Gastrocnemius medialis (tissue), 4 donors: ENCODE measurements at regions not wholly inside any gene's neighbourhood (a gene's known extent, or its start where the extent isn't known, plus 50 kb on each side); places are given as distances from the start of the nearest gene placed in this dataset.
"Not testable (repeated sequence)": the region's sequence is repeated elsewhere in the genome, so short reads cannot be mapped to it uniquely, and the experiment has no call there.

ENCODE experiments used
- ATAC-seq, 2 donors: fragments of 150-250 bp; one replicate each; pipeline ENCODE4 v1.9.1; 2016
- DNase-seq, 2 donors: peaks; one replicate each; pipeline ENCODE4 v3.0.0-alpha.2; 2019
- H3K27ac ChIP-seq, 4 donors: fragments of 200-600 bp; sonication (generic); 1 replicate in 1 of 4; 2 replicates in 3 of 4; pipeline ENCODE4 v1.5.1; 2016 to 2018; ENCODE audit warnings: mild to moderate bottlenecking in 2 of 4, moderate library complexity in 1 of 4
- H3K27me3 ChIP-seq, 3 donors: fragments of 200-600 bp; sonication (generic) in 2 of 3; 1 replicate in 1 of 3; 2 replicates in 2 of 3; pipeline versions ENCODE4 v1.5.1 to v1.6.0; 2016 to 2019; ENCODE audit warnings: mild to moderate bottlenecking in 1 of 3, moderate library complexity in 1 of 3
- H3K36me3 ChIP-seq, 2 donors: fragments of 200-600 bp; sonication (generic) in 1 of 2; one replicate each; pipeline ENCODE4 v1.5.1; 2017 to 2018
- H3K4me1 ChIP-seq, 2 donors: fragments of 200-600 bp; sonication (generic) in 1 of 2; one replicate each; pipeline ENCODE4 v1.5.1; 2016 to 2017; ENCODE audit warnings: mild to moderate bottlenecking in 2 of 2
- H3K4me3 ChIP-seq, 4 donors: fragments of 200-600 bp; sonication (generic) in 3 of 4; 1 replicate in 1 of 4; 2 replicates in 3 of 4; pipeline ENCODE4 v1.5.1; 2016 to 2019; ENCODE audit warnings: mild to moderate bottlenecking in 2 of 4
- H3K9me3 ChIP-seq, 3 donors: fragments of 200-600 bp; sonication (generic) in 2 of 3; 1 replicate in 1 of 3; 2 replicates in 2 of 3; pipeline ENCODE4 v1.5.1; 2016 to 2019
- CTCF ChIP-seq, 5 experiments: fragments of 450-650 bp in 3 of 5; fragments of 200-600 bp in 2 of 5; sonication (generic) in 2 of 5; IDR thresholded peaks in 4 of 5; conservative IDR thresholded peaks in 1 of 5; 1 replicate in 4 of 5; 2 replicates in 1 of 5; pipeline ENCODE4 v1.5.1; 2016 to 2019; ENCODE audit warnings: antibody characterized with exemption in 5 of 5, mild to moderate bottlenecking in 3 of 5, moderate library complexity in 3 of 5
- POLR2A ChIP-seq, 2 donors: fragments of 450-650 bp; IDR thresholded peaks; one replicate each; pipeline ENCODE4 v1.6.1; 2017; ENCODE audit warnings: antibody characterized with exemption in 2 of 2, mild to moderate bottlenecking in 2 of 2, moderate library complexity in 2 of 2
- in situ Hi-C, 4 donors: fragments of 200-750 bp; cut with MboI; loops; one replicate each; pipeline versions ENCODE4 v1.15.0 to v1.8.0; 2017; ENCODE audit warnings: low sequenced_read_pairs in 4 of 4
- intact Hi-C: fragments of 100-400 bp; cut with DNase I; formaldehyde crosslinking; loops from one replicate; pipeline ENCODE4 v1.15.1; 2023; ENCODE audit warnings: low total_unique reads

GRCh38 chr3:187484547-187485295, 116.5 kb downstream of the RTP4 start:
- H3K27ac ChIP-seq: no peak overlapping the region
- H3K4me1 ChIP-seq: no peaks in the 10 kb centered on the region
- no peaks in the 10 kb centered on the region for H3K27me3 ChIP-seq
- no peak overlapping the region for H3K4me3 ChIP-seq
- no peak for TF ChIP-seq CTCF (IDR thresholded peaks at IDR 0.05 in 4 of 5, conservative IDR thresholded peaks at IDR 0.05 in 1 of 5)
- no peak for TF ChIP-seq POLR2A (IDR thresholded peaks at IDR 0.05)
- intact Hi-C loops: no loop called here
- in situ Hi-C loops: loop anchor here in 1 of 4 donors (25.0 kb wide), 1 partner anchor 1597 kb away; no protein-coding TSS in a partner anchor
- DNase-seq: no peak
- no peak for ATAC-seq
- no peaks in the 10 kb centered on the region for H3K9me3 ChIP-seq
- no peaks in the 10 kb centered on the region for H3K36me3 ChIP-seq

GRCh38 chr3:187481426-187481825, 113.2 kb downstream of the RTP4 start:
- no peaks in the 10 kb centered on the region for H3K27me3 ChIP-seq
- DNase-seq (no peak), ATAC-seq (no peak)
- H3K27ac ChIP-seq: no peak overlapping the region
- intact Hi-C loops: no loop called here
- H3K9me3 ChIP-seq: no peaks in the 10 kb centered on the region
- no peaks in the 10 kb centered on the region for H3K36me3 ChIP-seq
- H3K4me3 ChIP-seq: no peak overlapping the region
- in situ Hi-C loops: loop anchor here in 1 of 4 donors (25.0 kb wide), 1 partner anchor 1594 kb away; no protein-coding TSS in a partner anchor
- TF ChIP-seq CTCF (IDR thresholded peaks at IDR 0.05 in 4 of 5, conservative IDR thresholded peaks at IDR 0.05 in 1 of 5) (no peak), POLR2A (IDR thresholded peaks at IDR 0.05) (no peak)
- no peaks in the 10 kb centered on the region for H3K4me1 ChIP-seq

DNA sequence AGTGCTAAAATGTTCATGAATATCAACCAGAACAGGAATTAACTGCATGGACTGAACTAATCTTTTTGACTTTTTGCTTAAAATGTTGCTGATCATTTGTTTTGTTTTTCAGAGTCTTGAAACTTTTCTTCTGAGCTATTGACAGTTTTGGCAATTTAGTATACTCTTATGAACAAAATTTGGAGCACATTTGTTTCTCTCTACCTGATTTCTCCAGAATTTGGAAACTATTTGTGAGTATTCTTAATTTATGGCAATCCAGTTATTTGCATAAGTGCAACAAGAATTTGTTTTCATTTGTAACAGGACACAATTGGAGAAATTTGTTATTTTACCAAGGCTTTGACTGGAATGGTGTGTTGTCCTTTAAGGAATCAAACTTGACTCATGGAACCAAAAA, 107.4 kb downstream of the RTP4 start:
- H3K27ac ChIP-seq, H3K4me1 ChIP-seq, H3K27me3 ChIP-seq, ATAC-seq, H3K4me3 ChIP-seq, H3K36me3 ChIP-seq, H3K9me3 ChIP-seq, intact Hi-C loops, DNase-seq: not testable (repeated sequence)
- in situ Hi-C loops: loop anchor here in 1 of 4 donors (25.0 kb wide), 1 partner anchor 1588 kb away; no protein-coding TSS in a partner anchor

GRCh38 chr3:187473778-187474406, 105.7 kb downstream of the RTP4 start:
- no peak overlapping the region for H3K27ac ChIP-seq
- no peak for DNase-seq

GRCh38 chr3:187466306-187466705, 98.1 kb downstream of the RTP4 start:
- H3K27ac ChIP-seq, H3K4me1 ChIP-seq, H3K9me3 ChIP-seq, ATAC-seq, intact Hi-C loops, H3K4me3 ChIP-seq, H3K27me3 ChIP-seq, H3K36me3 ChIP-seq, in situ Hi-C loops, DNase-seq: not testable (repeated sequence)

More at GRCh38 chr3:187473778-187474406, 105.7 kb downstream of the RTP4 start:
- in situ Hi-C loops: no loop called here
- intact Hi-C loops: no loop called here
- TF ChIP-seq POLR2A (IDR thresholded peaks at IDR 0.05) (no peak), CTCF (IDR thresholded peaks at IDR 0.05 in 4 of 5, conservative IDR thresholded peaks at IDR 0.05 in 1 of 5) (no peak)
- ATAC-seq: no peak
- Histone ChIP-seq H3K36me3 (no peaks in the 10 kb centered on the region), H3K4me3 (no peak overlapping the region), H3K9me3 (peaks cover 0 to 3% (median 0%) of the 10 kb centered on the region in 3 donors), H3K27me3 (no peaks in the 10 kb centered on the region), H3K4me1 (no peaks in the 10 kb centered on the region)
